ENCODE measurements at regions not wholly inside any gene's neighbourhood (a gene's known extent, or its start where the extent isn't known, plus 50 kb on each side); places are given as distances from the start of the nearest gene placed in this dataset.

DNA sequence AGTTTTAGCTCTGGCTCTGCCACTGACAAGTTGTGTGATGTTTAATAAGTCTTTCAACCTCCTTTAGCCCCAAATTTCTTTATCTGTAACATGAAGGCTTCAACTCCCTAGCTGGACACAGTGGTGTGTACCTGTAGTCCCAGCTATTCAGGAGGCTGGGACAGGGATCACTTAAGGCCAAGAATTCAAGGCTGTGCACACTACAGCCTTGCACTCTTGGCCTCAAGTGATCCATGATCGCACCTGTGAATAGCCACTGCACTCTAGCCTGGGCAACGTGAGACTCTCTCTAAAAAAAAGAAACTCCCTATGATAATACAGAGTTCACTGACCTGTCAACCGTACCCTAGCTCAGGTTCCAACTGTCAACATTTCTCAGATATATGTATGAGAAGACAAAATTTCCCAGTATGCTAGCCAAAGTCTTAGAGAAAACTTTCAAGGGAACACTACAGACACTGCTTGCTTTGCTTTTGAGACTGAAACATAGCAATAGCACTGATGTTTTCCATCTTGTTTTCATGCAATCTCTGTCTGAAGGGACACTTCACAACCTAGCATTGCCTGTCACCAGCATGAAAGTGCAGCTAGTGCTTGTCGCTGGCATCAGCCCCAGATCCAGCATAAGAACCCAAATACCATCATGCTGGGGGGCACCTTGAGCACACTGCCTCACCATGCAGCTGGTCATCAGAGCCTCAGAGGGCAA lies 51.6 kb upstream of the PTPN13 start:
- no peak for TF ChIP-seq CTCF (IDR thresholded peaks at IDR 0.05; ENCODE audit: low read depth, low read length, missing control alignments)
- no peak overlapping the region for H3K4me3 ChIP-seq (ENCODE audit: low read depth, low read length)
- DNase-seq (ENCODE audit: low read depth): no peak

- no peak for DNase-seq (ENCODE audit: low read depth)
- TF ChIP-seq CTCF (IDR thresholded peaks at IDR 0.05; ENCODE audit: low read depth, low read length, missing control alignments): no peak
- no peak overlapping the region for H3K4me3 ChIP-seq (ENCODE audit: low read depth, low read length)
Measured at GRCh38 chr4:86543080-86543479, 51.0 kb upstream of the PTPN13 start.

DNA sequence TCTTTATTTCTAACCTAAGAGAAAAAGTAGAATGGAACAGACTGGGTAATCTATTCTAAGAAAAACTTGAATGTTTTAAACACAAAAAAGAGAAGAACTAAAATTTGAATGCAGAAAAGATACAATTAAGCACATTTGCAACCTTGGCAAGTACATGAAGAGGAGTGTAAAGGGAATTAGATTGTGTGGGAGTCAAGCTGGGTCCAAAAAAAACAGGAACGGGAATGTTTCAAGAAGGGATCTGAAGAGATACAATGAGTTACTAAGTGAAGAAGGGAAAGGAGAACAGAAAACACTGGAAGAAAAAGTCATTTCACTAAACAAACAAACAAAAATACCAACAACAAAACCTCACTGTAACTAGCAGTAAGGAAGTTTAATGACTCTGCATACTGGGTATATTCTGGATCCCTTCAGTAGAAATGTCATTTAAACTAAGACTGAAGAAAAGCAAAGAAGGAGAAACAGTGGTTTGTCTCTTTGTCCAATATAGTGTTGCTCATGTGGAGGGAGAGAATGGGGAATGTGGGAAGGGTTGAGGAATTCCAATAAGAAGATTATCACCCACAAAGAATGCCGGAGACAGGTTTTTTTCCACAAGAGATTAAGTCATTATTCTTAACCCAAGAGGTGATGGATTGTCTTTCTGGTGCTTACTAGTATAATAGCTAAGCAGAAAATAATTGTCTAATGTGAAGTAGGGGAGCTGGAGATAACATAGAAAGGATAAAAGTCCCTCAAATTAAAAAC lies 50.4 kb upstream of the PTPN13 start:
- DNase-seq (ENCODE audit: low read depth): no peak
- H3K4me3 ChIP-seq (ENCODE audit: low read depth, low read length): no peak overlapping the region
- TF ChIP-seq CTCF (IDR thresholded peaks at IDR 0.05; ENCODE audit: low read depth, low read length, missing control alignments): no peak

DNA sequence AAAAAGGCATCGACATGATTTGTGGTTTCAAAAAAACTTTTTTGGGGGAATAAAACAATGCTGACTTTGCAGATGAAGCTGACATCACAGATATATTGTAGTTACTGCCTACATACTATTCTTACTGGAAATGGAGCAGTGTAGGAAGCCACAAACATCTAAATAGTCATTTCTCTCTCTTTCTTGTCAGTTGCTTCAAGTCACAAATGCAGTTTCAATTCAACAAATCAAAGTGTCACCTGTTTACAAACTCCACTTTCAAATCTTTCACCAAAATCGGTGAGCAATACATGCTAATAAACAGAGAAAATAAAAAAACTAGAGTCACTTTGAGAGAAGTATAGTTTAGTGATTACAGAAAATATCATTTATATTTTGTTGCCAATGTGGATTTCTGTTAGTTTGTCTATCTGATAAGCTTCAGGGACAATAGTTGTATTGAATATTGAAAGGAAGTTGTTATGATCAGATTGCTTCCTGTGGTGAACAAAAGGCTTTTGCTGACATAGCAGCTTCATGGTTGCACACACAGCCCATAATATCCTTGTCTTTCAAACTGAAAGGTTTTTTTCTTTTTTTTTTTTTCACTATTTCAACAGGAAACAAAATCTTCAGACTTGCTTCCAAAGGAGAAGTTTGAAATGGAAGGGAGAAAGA lies 49.7 kb upstream of the PTPN13 start:
- no peak for TF ChIP-seq CTCF (IDR thresholded peaks at IDR 0.05; ENCODE audit: low read depth, low read length, missing control alignments)
- no peak overlapping the region for H3K4me3 ChIP-seq (ENCODE audit: low read depth, low read length)
- DNase-seq (ENCODE audit: low read depth): peak; percentile 34
